ENCODE measurements at regions not wholly inside any gene's neighbourhood (a gene's known extent, or its start where the extent isn't known, plus 50 kb on each side); places are given as distances from the start of the nearest gene placed in this dataset.
A peak's percentile ranks its signal among the peaks of the same experiment; 100 is the strongest.
"Not testable (repeated sequence)": the region's sequence is repeated elsewhere in the genome, so short reads cannot be mapped to it uniquely, and the experiment has no call there.

DNA sequence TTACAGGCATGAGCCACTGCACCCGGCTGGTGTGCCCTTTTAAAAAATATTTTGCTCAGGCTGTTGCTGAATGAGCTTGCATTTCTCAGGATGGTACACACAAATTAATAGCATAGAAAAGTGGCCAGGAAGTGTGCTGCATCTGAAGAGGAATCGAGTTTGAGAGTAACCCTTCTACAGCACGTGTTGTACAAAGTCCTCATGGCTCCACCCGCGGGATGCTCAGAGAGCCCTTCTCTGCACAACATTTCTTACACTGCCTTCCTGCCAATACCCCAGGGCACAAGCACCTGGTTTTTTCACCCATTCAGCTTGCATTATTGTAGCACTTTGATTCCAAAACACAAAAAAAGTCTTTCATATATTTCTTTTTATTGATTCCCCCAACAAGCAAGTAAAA lies 90.1 kb upstream of the NEDD4L start:
- Histone ChIP-seq H3K9me3 (no peaks in the 10 kb centered on the region), H3K27ac (no peak overlapping the region), H3K4me1 (peaks cover 0 to 32% (median 12%) of the 10 kb centered on the region in 4 donors), H3K4me3 (no peak overlapping the region), H3K27me3 (no peaks in the 10 kb centered on the region), H3K36me3 (no peaks in the 10 kb centered on the region)
- TF ChIP-seq CTCF (IDR thresholded peaks at IDR 0.05) (no peak), EP300 (IDR thresholded peaks at IDR 0.05; ENCODE audit: low read depth) (no peak), POLR2A (IDR thresholded peaks at IDR 0.05) (no peak), POLR2AphosphoS5 (IDR thresholded peaks at IDR 0.05) (no peak)
- intact Hi-C loops (cut with DNase I; ENCODE audit: low total_unique reads) (no loop called here), in situ Hi-C loops (cut with MboI; ENCODE audit: low pct_ligation_motif_present in 1 of 4, low pct_unique_long_range_greater_than_20kb in 1 of 4, low sequenced_read_pairs in 3 of 4) (loop anchor here in 1 of 4 donors (25.0 kb wide), 1 partner anchor 158 kb away; no protein-coding TSS in a partner anchor)
- peak; percentile 58 for DNase-seq
- 42 to 54% methylated on average over 2 to 5 of the region's 5 CpGs for WGBS, 2 donors (ENCODE audit: low coverage in 1 of 2)

DNA sequence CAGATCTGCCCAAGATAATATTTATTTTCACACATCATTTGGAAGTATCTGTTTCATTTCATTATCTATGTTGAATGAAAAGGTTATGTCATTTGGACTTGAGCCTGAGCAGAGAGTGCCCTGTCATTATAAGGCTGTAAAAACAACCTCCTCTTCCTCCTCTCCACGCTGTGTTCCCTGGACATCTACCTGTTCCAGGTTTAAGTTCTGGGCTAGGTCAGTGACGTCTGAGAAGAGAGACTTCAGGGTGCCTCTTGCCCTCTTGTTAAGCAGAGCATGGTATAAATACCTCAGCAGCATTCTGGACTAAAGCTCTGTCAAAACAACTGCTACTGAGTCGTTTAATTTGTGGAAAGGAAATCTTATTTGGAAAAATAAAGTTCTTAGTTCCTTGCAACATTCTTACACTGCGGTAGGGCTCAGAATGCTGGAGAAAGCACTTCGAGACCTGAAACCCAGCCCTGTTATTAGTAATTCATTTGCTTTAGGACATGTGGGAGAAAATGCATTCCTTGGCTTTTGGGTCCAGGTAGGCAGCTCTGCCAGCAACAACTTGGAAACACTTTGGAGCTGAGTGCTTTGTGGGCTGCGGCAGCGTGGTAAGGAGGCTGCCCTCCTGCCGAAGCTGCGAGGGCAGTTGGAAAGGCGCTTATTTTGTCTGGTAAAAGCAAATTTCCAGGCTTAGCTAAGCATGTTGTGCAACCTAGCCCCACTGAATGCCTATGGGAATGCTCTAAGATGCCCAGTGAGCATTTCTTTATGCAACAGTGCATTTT lies 91.8 kb upstream of the NEDD4L start:
- intact Hi-C loops (cut with DNase I; ENCODE audit: low total_unique reads): no loop called here

DNA sequence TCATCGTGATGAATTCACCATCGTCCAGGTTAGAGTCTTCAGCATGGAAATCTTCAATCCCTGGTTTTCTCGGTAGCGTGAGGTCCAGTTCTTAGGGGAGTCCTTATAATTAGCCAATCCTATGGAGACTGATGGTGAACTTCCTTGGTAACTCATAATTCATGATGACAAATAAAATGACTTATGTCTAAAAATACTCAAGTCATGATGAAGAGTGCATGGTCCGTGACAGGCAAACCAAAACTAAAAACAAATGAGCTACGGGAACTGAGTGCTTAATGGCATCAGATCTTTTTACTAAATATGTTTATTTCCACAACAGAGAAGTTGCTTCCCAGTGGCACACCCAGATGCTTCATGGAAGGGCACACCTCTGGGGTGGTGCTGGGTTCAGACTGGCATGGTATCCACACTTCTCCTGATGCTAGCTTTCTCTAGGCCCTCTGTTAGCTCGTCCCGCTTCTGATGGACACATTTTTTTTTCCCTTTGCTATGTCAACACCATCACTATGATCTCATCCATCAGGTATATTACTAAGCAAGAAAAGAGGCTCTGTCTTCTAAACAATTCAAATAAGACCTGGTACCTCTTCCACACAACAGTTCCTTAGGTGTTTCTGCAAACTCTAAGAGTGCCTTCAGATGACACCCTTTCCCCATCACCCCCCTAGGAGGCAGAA lies 92.8 kb upstream of the NEDD4L start:
- no peak overlapping the region for H3K4me3 ChIP-seq
- H3K4me1 ChIP-seq: peaks cover 0 to 24% (median 8%) of the 10 kb centered on the region in 4 donors
- 56 to 79% methylated on average over 2 to 8 of the region's 8 CpGs for WGBS, 2 donors (ENCODE audit: low coverage in 1 of 2)
- H3K27ac ChIP-seq: no peak overlapping the region
- intact Hi-C loops (cut with DNase I; ENCODE audit: low total_unique reads): no loop called here
- in situ Hi-C loops (cut with MboI; ENCODE audit: low pct_ligation_motif_present in 1 of 4, low pct_unique_long_range_greater_than_20kb in 1 of 4, low sequenced_read_pairs in 3 of 4): loop anchor here in 1 of 4 donors (25.0 kb wide), 1 partner anchor 161 kb away; no protein-coding TSS in a partner anchor
- no peak for TF ChIP-seq POLR2AphosphoS5 (IDR thresholded peaks at IDR 0.05)
- no peak for TF ChIP-seq EP300 (IDR thresholded peaks at IDR 0.05; ENCODE audit: low read depth)
- TF ChIP-seq POLR2A (IDR thresholded peaks at IDR 0.05): no peak
- no peak for TF ChIP-seq CTCF (IDR thresholded peaks at IDR 0.05)
- no peak for DNase-seq
- no peaks in the 10 kb centered on the region for H3K36me3 ChIP-seq
- H3K9me3 ChIP-seq: no peaks in the 10 kb centered on the region
- H3K27me3 ChIP-seq: no peaks in the 10 kb centered on the region

More for the DNA sequence above, 91.8 kb upstream of the NEDD4L start:
- in situ Hi-C loops (cut with MboI; ENCODE audit: low pct_ligation_motif_present in 1 of 4, low pct_unique_long_range_greater_than_20kb in 1 of 4, low sequenced_read_pairs in 3 of 4): loop anchor here in 1 of 4 donors (25.0 kb wide), 1 partner anchor 160 kb away; no protein-coding TSS in a partner anchor
- no peak overlapping the region for H3K4me3 ChIP-seq
- no peaks in the 10 kb centered on the region for H3K27me3 ChIP-seq
- no peaks in the 10 kb centered on the region for H3K36me3 ChIP-seq
- DNase-seq: no peak
- no peak overlapping the region for H3K27ac ChIP-seq
- TF ChIP-seq CTCF (IDR thresholded peaks at IDR 0.05) (no peak), EP300 (IDR thresholded peaks at IDR 0.05; ENCODE audit: low read depth) (no peak)
- 70 to 90% methylated on average over 5 to 10 of the region's 10 CpGs for WGBS, 2 donors (ENCODE audit: low coverage in 1 of 2)
- H3K4me1 ChIP-seq: peaks cover 0 to 31% (median 12%) of the 10 kb centered on the region in 4 donors
- H3K9me3 ChIP-seq: no peaks in the 10 kb centered on the region

- no peak overlapping the region for H3K4me3 ChIP-seq
- no peaks in the 10 kb centered on the region for H3K9me3 ChIP-seq
- intact Hi-C loops (cut with DNase I; ENCODE audit: low total_unique reads) (no loop called here), in situ Hi-C loops (cut with MboI; ENCODE audit: low pct_ligation_motif_present in 1 of 4, low pct_unique_long_range_greater_than_20kb in 1 of 4, low sequenced_read_pairs in 3 of 4) (loop anchor here in 1 of 4 donors (25.0 kb wide), 1 partner anchor 162 kb away; no protein-coding TSS in a partner anchor)
- no peak for DNase-seq
- H3K27ac ChIP-seq: no peak overlapping the region
- no peak for TF ChIP-seq POLR2AphosphoS5 (IDR thresholded peaks at IDR 0.05)
- TF ChIP-seq CTCF (IDR thresholded peaks at IDR 0.05): no peak
- TF ChIP-seq POLR2A (IDR thresholded peaks at IDR 0.05): no peak
- TF ChIP-seq EP300 (IDR thresholded peaks at IDR 0.05; ENCODE audit: low read depth): no peak
- no peaks in the 10 kb centered on the region for H3K36me3 ChIP-seq
- no peaks in the 10 kb centered on the region for H3K27me3 ChIP-seq
- WGBS, 2 donors (ENCODE audit: low coverage in 1 of 2): 91 to 96% methylated on average over 2 of the region's 2 CpGs
- peaks cover 0 to 17% (median 5%) of the 10 kb centered on the region in 4 donors for H3K4me1 ChIP-seq
Observed at GRCh38 chr18:57950542-57950941, 93.5 kb upstream of the NEDD4L start.

- H3K27ac ChIP-seq; H3K4me3 ChIP-seq; H3K27me3 ChIP-seq; H3K9me3 ChIP-seq; intact Hi-C loops (cut with DNase I; ENCODE audit: low total_unique reads); in situ Hi-C loops (cut with MboI; ENCODE audit: low pct_ligation_motif_present in 1 of 4, low pct_unique_long_range_greater_than_20kb in 1 of 4, low sequenced_read_pairs in 3 of 4); DNase-seq; H3K36me3 ChIP-seq: not testable (repeated sequence)
- H3K4me1 ChIP-seq: peaks cover 0 to 16% (median 4%) of the 10 kb centered on the region in 4 donors
- WGBS, 2 donors (ENCODE audit: low coverage in 1 of 2): 95 to 100% methylated on average over 5 to 7 of the region's 7 CpGs
Observed at GRCh38 chr18:57949335-57949734, 94.7 kb upstream of the NEDD4L start.

Measured in transverse colon (tissue), 4 donors.